AG08395 (cell line): ENCODE measurements at regions not wholly inside any gene's neighbourhood (a gene's known extent, or its start where the extent isn't known, plus 50 kb on each side); places are given as distances from the start of the nearest gene placed in this dataset.
"Not testable (repeated sequence)": the region's sequence is repeated elsewhere in the genome, so short reads cannot be mapped to it uniquely, and the experiment has no call there.

Experiments
- DNase-seq: peaks from one replicate; pipeline ENCODE4 v3.0.0; 2012; ENCODE audit warnings: mixed read lengths, low spot score

DNA sequence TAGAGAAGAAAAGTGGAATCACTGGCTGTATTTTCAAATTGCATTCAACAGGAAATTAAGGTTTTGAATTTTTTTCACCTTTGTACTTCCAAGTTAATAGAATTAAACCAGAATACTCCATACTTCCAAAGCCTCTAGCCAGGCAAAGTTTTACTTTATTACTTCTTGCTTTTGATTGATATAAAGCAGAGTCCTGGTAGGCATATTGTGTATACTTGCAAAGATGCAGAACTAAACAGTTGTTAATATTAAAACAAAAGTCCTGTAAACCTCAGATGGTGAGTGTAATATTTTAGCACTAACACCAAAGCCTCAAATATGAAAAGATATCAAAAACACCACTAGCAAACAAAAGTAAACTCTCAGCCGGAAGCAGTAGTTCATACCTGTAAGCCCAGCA, 107.2 kb upstream of the C2CD4B start:
- no peak for DNase-seq

DNA sequence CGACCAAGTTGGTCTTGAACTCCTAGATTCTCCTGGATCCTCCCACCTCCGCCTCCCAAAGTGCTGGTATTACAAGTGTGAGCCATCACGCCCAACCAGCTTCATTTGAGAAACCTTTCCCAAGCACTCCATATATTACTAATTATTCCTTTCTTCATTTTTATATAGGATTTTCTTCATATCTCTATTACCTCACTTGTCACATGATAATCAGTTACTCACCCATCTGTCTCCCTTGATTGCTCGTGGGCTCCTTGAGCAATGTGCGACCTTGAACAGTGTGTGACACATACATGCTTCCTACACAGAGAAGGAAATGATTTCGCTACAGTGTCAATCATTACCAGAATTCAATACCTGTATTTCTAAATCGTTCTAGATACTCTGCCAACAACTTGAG, 110.7 kb upstream of the C2CD4B start:
- DNase-seq, result no peak

DNA sequence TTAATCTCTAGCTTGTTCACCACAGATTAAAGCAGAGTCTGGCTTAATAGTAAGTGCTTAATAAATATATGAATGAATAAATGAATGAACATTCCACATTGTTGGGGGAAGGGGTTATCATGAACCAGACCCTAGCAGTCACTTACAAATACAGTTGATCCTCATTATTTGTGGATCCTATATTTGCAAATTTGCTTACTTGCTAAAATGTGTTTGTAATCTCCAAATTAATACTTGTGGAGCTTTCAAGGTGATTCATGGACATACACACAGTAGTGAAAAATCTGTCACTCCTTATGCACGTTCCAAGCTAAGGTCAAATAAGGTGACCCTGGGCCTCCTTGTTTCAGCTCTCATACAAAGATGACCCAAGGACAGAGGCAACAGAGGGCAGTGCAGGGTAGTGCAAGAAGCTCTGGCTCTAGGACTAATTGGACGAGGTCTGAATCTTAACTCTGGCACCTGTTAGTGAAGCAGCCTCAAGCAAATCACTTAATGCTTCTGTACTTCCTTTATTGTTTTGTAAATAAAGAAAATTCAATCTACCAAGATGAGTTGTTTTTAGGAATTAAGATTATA, 112.8 kb upstream of the C2CD4B start:
- no peak for DNase-seq

- DNase-seq, result no peak
Measured at GRCh38 chr15:62278534-62278933, 113.4 kb upstream of the C2CD4B start.

GRCh38 chr15:62279041-62279440, 114.0 kb upstream of the C2CD4B start:
- no peak for DNase-seq

DNA sequence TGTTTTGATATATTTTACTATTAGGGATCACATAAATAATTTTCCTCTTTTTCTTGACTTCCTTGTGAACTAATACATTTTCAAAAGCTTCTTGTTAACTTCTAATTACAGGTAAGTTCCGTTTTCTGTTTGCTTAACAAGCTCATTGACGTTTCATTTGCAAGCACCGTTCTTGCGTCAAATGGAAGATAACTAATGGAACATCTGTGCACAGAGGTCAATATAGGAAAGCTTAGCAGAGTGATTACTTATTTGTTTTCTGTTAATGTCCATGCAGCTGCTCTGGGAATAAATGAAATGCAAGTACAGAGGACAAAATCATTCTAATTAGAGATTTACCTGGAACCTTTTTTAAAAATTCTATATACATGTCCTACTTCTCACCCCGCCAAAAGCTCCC, 115.5 kb upstream of the C2CD4B start:
- no peak for DNase-seq

- not testable (repeated sequence) for DNase-seq
Measured at GRCh38 chr15:62281801-62282200, 116.7 kb upstream of the C2CD4B start.

DNA sequence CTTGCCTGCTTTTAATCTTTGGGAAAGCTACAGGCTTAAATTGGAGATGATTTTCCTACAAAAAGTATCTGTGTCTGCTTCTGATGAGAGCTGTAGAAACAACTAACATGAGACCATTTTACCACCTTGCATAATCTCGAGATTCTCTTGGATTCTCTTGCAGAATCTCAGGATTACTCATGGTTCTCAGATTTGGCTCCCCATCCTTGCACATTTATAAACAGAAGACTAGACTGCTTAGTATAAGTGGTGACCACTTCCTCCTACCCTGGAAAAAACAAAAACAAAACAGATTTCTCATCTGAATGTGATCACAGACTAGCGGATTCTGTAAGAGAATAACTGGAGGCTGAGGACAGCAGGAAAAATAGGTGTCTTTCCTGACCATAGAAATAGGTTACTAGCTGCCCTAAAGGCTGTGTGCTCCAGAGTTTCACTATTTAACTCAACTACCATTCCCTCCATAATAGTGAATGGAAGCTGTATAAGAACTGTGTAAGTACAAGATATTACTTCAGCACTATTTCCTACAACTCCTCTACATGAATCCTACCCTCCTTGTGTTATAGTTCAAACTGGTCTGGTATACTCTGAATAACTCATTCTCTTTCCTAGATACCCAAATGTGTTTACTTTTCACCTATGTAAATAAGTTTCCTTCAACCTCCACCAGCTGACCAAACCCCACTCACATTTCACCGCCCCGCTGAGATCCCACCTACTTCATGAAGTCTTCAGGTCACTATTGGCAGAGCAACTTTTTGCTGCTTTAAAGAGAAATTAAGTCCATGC, 122.2 kb upstream of the C2CD4B start:
- peak; percentile 21 for DNase-seq

DNA sequence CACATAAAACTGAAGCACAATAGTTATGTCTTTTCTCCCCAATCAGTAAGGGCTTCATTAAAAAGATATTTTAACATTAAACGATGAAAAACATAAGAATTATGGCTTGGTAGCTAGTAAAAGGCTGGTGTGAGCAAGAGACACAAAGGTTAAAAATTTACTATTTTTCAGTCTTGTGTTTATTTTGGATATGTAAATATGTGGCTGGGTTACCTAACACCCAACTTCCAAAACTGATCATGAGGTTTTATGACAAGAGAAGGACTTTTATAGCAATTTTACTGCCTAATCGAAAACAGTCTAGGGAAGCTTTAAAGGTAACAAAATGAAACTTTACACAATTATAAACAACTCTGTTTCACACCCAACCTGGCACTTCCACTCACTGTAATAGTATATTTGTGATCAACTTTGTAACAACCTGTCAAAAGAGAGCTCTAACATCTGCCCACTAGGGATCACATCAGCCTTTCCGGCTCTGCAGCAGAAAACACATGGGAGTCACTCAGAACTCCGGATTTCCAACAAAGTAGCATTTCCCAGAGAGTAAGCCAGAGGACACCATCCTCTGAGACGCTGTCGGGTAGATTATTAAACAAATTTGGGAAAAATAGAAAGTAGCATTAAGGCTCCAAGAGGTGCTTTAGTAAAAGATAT, 123.4 kb upstream of the C2CD4B start:
- no peak for DNase-seq

DNA sequence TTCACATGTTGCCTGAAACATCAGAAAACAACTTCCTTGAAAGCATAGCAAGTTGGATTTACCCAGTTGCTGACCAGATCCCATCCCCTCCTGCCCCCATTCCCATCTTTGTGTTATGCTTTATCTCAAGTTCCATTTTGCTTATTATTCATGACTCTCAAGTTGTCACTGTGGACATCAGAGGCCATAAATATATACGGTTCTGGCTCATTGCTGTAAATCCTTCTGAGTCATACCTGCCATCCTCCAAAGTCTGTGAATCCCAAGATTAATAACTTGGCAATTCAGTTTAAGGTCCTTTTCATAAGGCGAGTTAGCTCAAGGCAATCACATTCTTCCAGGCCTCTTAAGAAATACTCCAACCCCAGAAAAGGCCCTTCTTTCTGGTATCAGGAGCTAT, 126.2 kb upstream of the C2CD4B start:
- DNase-seq, result no peak

- no peak for DNase-seq
Measured at GRCh38 chr15:62296756-62297507, 131.8 kb upstream of the C2CD4B start.

DNA sequence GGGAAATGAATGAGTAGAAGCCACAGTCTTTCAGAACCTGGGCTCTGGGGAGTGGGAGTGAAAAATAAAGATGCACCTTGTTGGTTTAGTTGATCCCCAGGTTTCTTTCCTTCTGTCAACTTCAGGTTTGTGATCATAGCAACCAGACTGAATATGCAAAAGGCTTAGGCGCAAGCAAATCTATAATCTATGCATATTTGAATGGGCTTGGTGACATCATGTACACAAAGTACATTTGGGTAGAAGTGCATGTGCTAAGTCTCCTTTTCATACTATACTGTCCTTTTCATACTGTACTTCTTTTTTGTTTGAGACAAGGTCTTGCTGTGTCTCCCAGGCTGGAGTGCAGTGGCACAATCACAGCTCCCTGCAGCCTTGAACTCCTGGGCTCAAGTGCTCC, 132.4 kb upstream of the C2CD4B start:
- no peak for DNase-seq

DNA sequence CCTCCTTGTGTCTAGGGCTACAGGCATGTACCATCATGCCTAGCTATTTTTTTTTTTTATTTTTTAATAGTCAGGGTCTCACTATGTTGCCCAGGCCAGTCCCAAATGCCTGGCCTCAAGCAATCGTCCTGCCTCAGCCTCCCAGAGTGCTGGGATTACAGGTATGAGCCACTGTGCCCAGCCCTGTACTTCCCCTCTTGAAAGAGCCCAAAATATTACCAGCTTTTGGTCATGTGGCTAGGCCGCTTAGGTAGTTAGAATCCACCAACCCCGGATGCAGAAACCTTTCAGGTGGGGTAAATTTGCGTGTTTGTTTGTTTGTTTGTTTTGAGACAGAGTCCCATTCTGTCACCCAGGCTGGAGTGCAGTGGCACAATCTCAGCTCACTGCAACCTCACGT, 132.8 kb upstream of the C2CD4B start:
- DNase-seq, result no peak

- no peak for DNase-seq
Measured at GRCh38 chr15:62298811-62299210, 133.7 kb upstream of the C2CD4B start.

DNA sequence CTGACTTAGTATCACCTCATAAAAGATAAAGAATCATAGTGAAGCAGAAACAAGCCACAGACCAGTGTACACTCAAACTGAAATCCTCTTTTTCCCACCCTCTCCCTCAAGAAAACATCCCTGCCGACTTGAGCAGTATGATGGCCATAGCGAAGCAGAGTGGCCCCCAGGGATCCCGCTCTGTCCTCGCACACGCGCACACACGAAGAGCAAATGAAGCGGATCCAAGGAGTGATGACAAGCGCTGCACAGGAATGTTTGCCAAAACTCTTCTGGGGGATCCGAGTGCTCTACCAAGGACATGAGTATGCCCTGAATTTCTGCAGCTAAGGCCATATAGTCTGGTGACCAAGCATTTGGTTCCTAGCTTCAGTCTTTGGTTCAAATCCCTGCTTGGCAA, 134.5 kb upstream of the C2CD4B start:
- DNase-seq, result no peak

GRCh38 chr15:62301993-62302675, 137.0 kb upstream of the C2CD4B start:
- DNase-seq, result peak; percentile 19

GRCh38 chr15:62306851-62307504, 141.9 kb upstream of the C2CD4B start:
- DNase-seq, result peak; percentile 84

DNA sequence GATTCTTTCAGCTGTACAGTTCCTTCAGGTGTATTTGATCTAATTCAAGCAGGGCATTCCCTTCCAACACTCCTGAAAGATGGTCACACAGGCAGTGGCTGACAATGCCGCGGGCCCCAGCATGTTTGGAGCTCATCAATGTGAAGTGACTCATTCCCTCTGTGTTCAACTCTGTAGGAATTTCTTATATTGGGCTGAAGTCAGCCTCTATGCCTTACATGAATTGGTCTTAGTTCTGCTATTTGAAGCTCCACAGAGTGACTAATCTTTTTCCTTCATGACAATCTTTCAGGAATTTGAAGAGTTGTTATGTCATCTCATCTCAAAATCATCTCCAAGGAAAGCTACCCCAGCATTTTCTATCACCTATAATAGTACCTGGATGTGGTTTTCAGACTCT, 142.5 kb upstream of the C2CD4B start:
- DNase-seq, result peak; percentile 77

- DNase-seq, result no peak
Measured at GRCh38 chr15:62316413-62317060, 151.5 kb upstream of the C2CD4B start.

DNA sequence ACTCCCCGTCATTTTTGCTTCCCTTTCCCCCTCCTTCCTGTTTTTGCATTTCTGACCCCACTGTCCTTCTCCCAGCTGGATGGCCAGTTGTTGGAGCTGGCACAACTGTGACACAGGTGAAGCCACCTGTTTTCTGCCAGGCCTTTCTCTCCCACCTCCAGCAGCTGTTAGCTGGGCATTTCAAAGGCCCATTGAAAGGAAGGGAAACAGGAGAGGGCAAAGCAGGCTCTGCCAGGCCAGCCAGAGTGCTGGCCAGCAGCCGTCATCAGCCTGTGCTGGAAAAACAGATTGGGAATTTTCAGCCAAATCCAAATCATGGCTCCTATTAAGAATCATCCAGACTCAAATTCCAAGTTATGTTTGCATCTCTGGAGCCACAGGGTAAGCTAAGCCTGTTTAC, 155.2 kb upstream of the C2CD4B start:
- no peak for DNase-seq

GRCh38 chr15:62323353-62323890, 158.3 kb upstream of the C2CD4B start:
- DNase-seq, result no peak
